H7 (cell line): ENCODE measurements at regions not wholly inside any gene's neighbourhood (a gene's known extent, or its start where the extent isn't known, plus 50 kb on each side); places are given as distances from the start of the nearest gene placed in this dataset.
"Not testable (repeated sequence)": the region's sequence is repeated elsewhere in the genome, so short reads cannot be mapped to it uniquely, and the experiment has no call there.

Experiments used
- DNase-seq: peaks from one replicate; pipeline ENCODE4 v3.0.0; 2012
- H3K27me3 ChIP-seq: 2 replicates; pipeline ENCODE4 v1.6.0; 2011; ENCODE audit warnings: mild to moderate bottlenecking, low read length; ENCODE audit not compliant: control insufficient read depth, insufficient read depth
- H3K36me3 ChIP-seq: replicated peaks from 2 replicates; pipeline ENCODE4 v1.5.1; 2011; ENCODE audit warnings: low read length; ENCODE audit not compliant: control insufficient read depth, insufficient read depth
- H3K4me3 ChIP-seq: 2 replicates; pipeline ENCODE4 v1.5.1; 2011; ENCODE audit warnings: low read depth, mild to moderate bottlenecking, control low read depth, low read length, moderate library complexity; ENCODE audit not compliant: insufficient read depth

- H3K36me3 ChIP-seq = no peaks in the 10 kb centered on the region
- no peaks in the 10 kb centered on the region for H3K27me3 ChIP-seq
- no peak for DNase-seq
- H3K4me3 ChIP-seq = no peak overlapping the region
Measured at GRCh38 chr18:22601481-22601880, 183.8 kb upstream of the CTAGE1 start.

- DNase-seq, H3K36me3 ChIP-seq, H3K27me3 ChIP-seq, H3K4me3 ChIP-seq: not testable (repeated sequence)
Measured at GRCh38 chr18:22602456-22602855, 184.7 kb upstream of the CTAGE1 start.

- Histone ChIP-seq H3K4me3 (no peak overlapping the region), H3K36me3 (no peaks in the 10 kb centered on the region), H3K27me3 (no peaks in the 10 kb centered on the region)
- DNase-seq = no peak
Measured at GRCh38 chr18:22603902-22604301, 186.2 kb upstream of the CTAGE1 start.

GRCh38 chr18:22604390-22604985 lies 186.8 kb upstream of the CTAGE1 start:
- H3K36me3 ChIP-seq = no peaks in the 10 kb centered on the region
- H3K4me3 ChIP-seq = no peak overlapping the region
- no peak for DNase-seq
- no peaks in the 10 kb centered on the region for H3K27me3 ChIP-seq

- no peaks in the 10 kb centered on the region for H3K27me3 ChIP-seq
- no peak for DNase-seq
- H3K36me3 ChIP-seq = no peaks in the 10 kb centered on the region
- no peak overlapping the region for H3K4me3 ChIP-seq
Measured at GRCh38 chr18:22604986-22605421, 187.3 kb upstream of the CTAGE1 start.

- no peak for DNase-seq
- H3K27me3 ChIP-seq = no peaks in the 10 kb centered on the region
- no peaks in the 10 kb centered on the region for H3K36me3 ChIP-seq
- H3K4me3 ChIP-seq = no peak overlapping the region
Measured at GRCh38 chr18:22605736-22606135, 188.0 kb upstream of the CTAGE1 start.

- H3K4me3 ChIP-seq = no peak overlapping the region
- H3K27me3 ChIP-seq = no peaks in the 10 kb centered on the region
- no peaks in the 10 kb centered on the region for H3K36me3 ChIP-seq
- peak; percentile 16 for DNase-seq
Measured at GRCh38 chr18:22606563-22607283, 189.0 kb upstream of the CTAGE1 start.

- Histone ChIP-seq H3K4me3 (no peak overlapping the region), H3K27me3 (no peaks in the 10 kb centered on the region), H3K36me3 (no peaks in the 10 kb centered on the region)
- DNase-seq = no peak
Measured at GRCh38 chr18:22607284-22607635, 189.5 kb upstream of the CTAGE1 start.

- no peak for DNase-seq
- H3K36me3 ChIP-seq = no peaks in the 10 kb centered on the region
- no peaks in the 10 kb centered on the region for H3K27me3 ChIP-seq
- no peak overlapping the region for H3K4me3 ChIP-seq
Measured at GRCh38 chr18:22608847-22609246, 191.1 kb upstream of the CTAGE1 start.

- Histone ChIP-seq H3K36me3 (no peaks in the 10 kb centered on the region), H3K4me3 (no peak overlapping the region), H3K27me3 (no peaks in the 10 kb centered on the region)
- DNase-seq = peak; percentile 38
Measured at GRCh38 chr18:22609642-22610041, 191.9 kb upstream of the CTAGE1 start.

- no peak overlapping the region for H3K4me3 ChIP-seq
- no peak for DNase-seq
- H3K36me3 ChIP-seq = no peaks in the 10 kb centered on the region
Measured at GRCh38 chr18:22613058-22613690, 195.5 kb upstream of the CTAGE1 start.

GRCh38 chr18:22613788-22614187 lies 196.1 kb upstream of the CTAGE1 start:
- H3K36me3 ChIP-seq = no peaks in the 10 kb centered on the region
- no peak for DNase-seq

More at GRCh38 chr18:22613058-22613690, 195.5 kb upstream of the CTAGE1 start:
- no peaks in the 10 kb centered on the region for H3K27me3 ChIP-seq

GRCh38 chr18:22623513-22623912 lies 205.8 kb upstream of the CTAGE1 start:
- DNase-seq = no peak
- H3K36me3 ChIP-seq = no peaks in the 10 kb centered on the region
- H3K4me3 ChIP-seq = no peak overlapping the region
- H3K27me3 ChIP-seq = no peaks in the 10 kb centered on the region

More at GRCh38 chr18:22613788-22614187, 196.1 kb upstream of the CTAGE1 start:
- Histone ChIP-seq H3K27me3 (no peaks in the 10 kb centered on the region), H3K4me3 (no peak overlapping the region)

GRCh38 chr18:22624176-22624575 lies 206.5 kb upstream of the CTAGE1 start:
- Histone ChIP-seq H3K36me3 (no peaks in the 10 kb centered on the region), H3K27me3 (no peaks in the 10 kb centered on the region), H3K4me3 (no peak overlapping the region)
- DNase-seq = no peak

- Histone ChIP-seq H3K36me3 (no peaks in the 10 kb centered on the region), H3K27me3 (no peaks in the 10 kb centered on the region)
- DNase-seq = no peak
Measured at GRCh38 chr18:22625406-22625805, 207.7 kb upstream of the CTAGE1 start.

More at GRCh38 chr18:22625406-22625805, 207.7 kb upstream of the CTAGE1 start:
- H3K4me3 ChIP-seq = no peak overlapping the region
